Breast epithelium (tissue), 4 donors: ENCODE measurements at regions not wholly inside any gene's neighbourhood (a gene's known extent, or its start where the extent isn't known, plus 50 kb on each side); places are given as distances from the start of the nearest gene placed in this dataset.

Experiments used
- DNase-seq, 2 donors: peaks; one replicate each; pipeline ENCODE4 v3.0.0-alpha.2; 2019; ENCODE audit warnings: low spot score in 2 of 2
- H3K27ac ChIP-seq, 2 donors: fragments of 200-600 bp; sonication (generic) in 1 of 2; one replicate each; pipeline ENCODE4 v1.5.1; 2016 to 2019; ENCODE audit warnings: mild to moderate bottlenecking in 1 of 2
- H3K27me3 ChIP-seq, 2 donors: fragments of 200-600 bp; sonication (generic) in 1 of 2; one replicate each; pipeline versions ENCODE4 v1.5.1 to v1.6.0; 2017 to 2019; ENCODE audit warnings: control low read depth in 1 of 2, mild to moderate bottlenecking in 1 of 2
- H3K36me3 ChIP-seq: fragments of 200-600 bp; one replicate; pipeline ENCODE4 v1.5.1; 2019
- H3K4me1 ChIP-seq, 2 donors: fragments of 200-600 bp; sonication (generic); one replicate each; pipeline ENCODE4 v1.5.1; 2016 to 2019; ENCODE audit warnings: control low read depth in 1 of 2
- H3K4me3 ChIP-seq, 3 donors: fragments of 200-600 bp; sonication (generic); 1 replicate in 2 of 3; 2 replicates in 1 of 3; pipeline ENCODE4 v1.5.1; 2016 to 2019; ENCODE audit warnings: mild to moderate bottlenecking in 3 of 3, moderate library complexity in 2 of 3
- H3K9me3 ChIP-seq, 2 donors: fragments of 200-600 bp; sonication (generic) in 1 of 2; one replicate each; pipeline ENCODE4 v1.5.1; 2016 to 2019; ENCODE audit warnings: control low read depth in 1 of 2
- CTCF ChIP-seq, 3 donors: fragments of 450-650 bp; IDR thresholded peaks; one replicate each; pipeline ENCODE4 v1.5.1; 2016 to 2017; ENCODE audit warnings: antibody characterized with exemption in 3 of 3, mild to moderate bottlenecking in 3 of 3, moderate library complexity in 3 of 3
- POLR2A ChIP-seq: fragments of 450-650 bp; IDR thresholded peaks from one replicate; pipeline ENCODE4 v1.6.1; 2016; ENCODE audit warnings: antibody characterized with exemption, mild to moderate bottlenecking, moderate library complexity
- POLR2AphosphoS5 ChIP-seq, 3 donors: sonication (generic); formaldehyde crosslinking; IDR thresholded peaks; one replicate each; pipeline ENCODE4 v1.6.1; 2017; ENCODE audit warnings: antibody characterized with exemption in 3 of 3
- intact Hi-C: fragments of 100-400 bp; cut with DNase I; formaldehyde crosslinking; loops from one replicate; pipeline ENCODE4 v1.15.1; 2023; ENCODE audit warnings: low total_unique reads

GRCh38 chr10:89909752-89910151, 208.4 kb downstream of the KIF20B start:
- H3K36me3 ChIP-seq, result no peaks in the 10 kb centered on the region
- H3K9me3 ChIP-seq, result no peaks in the 10 kb centered on the region
- no peak for TF ChIP-seq POLR2A
- intact Hi-C loops, result no loop called here
- H3K27me3 ChIP-seq, result peaks cover 0 to 3% of the 10 kb centered on the region in 2 donors
- DNase-seq, result no peak
- H3K27ac ChIP-seq, result no peak overlapping the region
- no peak overlapping the region for H3K4me3 ChIP-seq
- no peaks in the 10 kb centered on the region for H3K4me1 ChIP-seq

DNA sequence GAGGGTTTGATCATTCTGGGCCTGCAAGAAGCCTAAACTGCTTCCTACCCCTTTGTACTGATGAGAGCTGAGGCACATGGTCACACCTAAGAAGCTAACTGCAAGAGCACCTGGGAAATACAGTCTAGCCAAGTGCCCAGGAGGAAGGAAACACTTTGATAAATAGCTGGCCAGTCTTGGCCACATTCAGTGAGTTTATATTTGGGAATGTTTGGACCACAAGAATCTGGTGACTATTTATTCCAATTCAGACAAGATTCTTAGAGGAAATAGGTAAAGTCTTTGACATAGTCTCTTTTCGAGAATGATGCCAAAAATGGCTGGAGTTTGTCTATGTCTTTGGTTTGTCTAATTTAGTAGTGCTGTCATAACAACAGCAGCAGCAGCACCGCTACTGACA, 213.6 kb downstream of the KIF20B start:
- intact Hi-C loops, result no loop called here
- Histone ChIP-seq H3K27ac (peak overlapping the region in 1 of 2 donors; percentile 48), H3K27me3 (peaks cover 0 to 3% of the 10 kb centered on the region in 2 donors), H3K36me3 (no peaks in the 10 kb centered on the region), H3K4me3 (no peak overlapping the region), H3K4me1 (no peaks in the 10 kb centered on the region), H3K9me3 (no peaks in the 10 kb centered on the region)
- TF ChIP-seq CTCF (IDR thresholded peaks at IDR 0.05) (no peak), POLR2AphosphoS5 (IDR thresholded peaks at IDR 0.05) (no peak), POLR2A (no peak)
- DNase-seq, result no peak

- DNase-seq, result no peak
- intact Hi-C loops, result no loop called here
- Histone ChIP-seq H3K4me3 (no peak overlapping the region), H3K27ac (no peak overlapping the region), H3K4me1 (no peaks in the 10 kb centered on the region), H3K27me3 (peaks cover 0 to 3% of the 10 kb centered on the region in 2 donors), H3K36me3 (no peaks in the 10 kb centered on the region), H3K9me3 (no peaks in the 10 kb centered on the region)
- no peak for TF ChIP-seq POLR2AphosphoS5 (IDR thresholded peaks at IDR 0.05)
- no peak for TF ChIP-seq CTCF (IDR thresholded peaks at IDR 0.05)
- no peak for TF ChIP-seq POLR2A
Observed at GRCh38 chr10:89915968-89916367, 214.6 kb downstream of the KIF20B start.

DNA sequence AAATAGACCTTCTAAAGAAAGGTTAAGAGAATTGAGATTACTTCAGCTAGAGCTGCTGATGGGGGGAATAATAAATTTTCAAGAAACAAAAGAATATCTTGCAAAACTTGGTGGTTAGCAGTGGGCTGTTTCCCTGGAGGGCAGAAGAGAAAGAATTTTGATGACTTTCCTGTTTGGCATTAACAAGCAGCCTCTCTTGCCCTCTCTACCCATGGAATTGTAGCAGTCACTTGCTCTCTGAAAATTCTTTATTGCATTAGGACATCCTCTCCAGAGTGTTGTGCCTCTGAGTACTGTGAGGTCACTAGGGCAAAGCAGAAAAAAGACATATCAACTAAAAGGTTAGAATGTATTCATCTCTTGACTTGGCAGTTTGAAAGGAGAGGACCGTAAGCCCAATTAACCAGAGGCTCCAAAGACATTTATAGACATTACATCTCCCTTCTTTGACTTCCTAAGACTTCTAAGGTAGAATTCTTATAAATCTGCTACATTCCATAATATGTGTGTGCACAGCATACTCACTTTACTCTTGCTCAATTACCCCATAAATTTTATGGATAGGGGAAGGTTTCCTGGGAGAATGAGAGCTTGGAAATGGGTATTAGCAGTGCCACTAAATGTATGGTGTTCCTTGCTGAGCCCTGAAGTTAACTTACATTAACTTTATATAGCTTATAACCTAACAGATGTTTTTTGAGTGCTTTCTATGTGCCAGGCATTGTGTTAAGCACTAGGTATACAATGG, 215.3 kb downstream of the KIF20B start:
- H3K27ac ChIP-seq, result peak overlapping the region; percentile 48 to 72
- TF ChIP-seq CTCF (IDR thresholded peaks at IDR 0.05) (no peak), POLR2A (no peak), POLR2AphosphoS5 (IDR thresholded peaks at IDR 0.05) (no peak)
- H3K4me1 ChIP-seq, result no peaks in the 10 kb centered on the region
- no peaks in the 10 kb centered on the region for H3K9me3 ChIP-seq
- no peak for DNase-seq
- no peaks in the 10 kb centered on the region for H3K27me3 ChIP-seq
- no peak overlapping the region for H3K4me3 ChIP-seq
- intact Hi-C loops, result no loop called here
- no peaks in the 10 kb centered on the region for H3K36me3 ChIP-seq

- H3K9me3 ChIP-seq, result no peaks in the 10 kb centered on the region
- H3K4me3 ChIP-seq, result no peak overlapping the region
- DNase-seq, result no peak
- no peaks in the 10 kb centered on the region for H3K27me3 ChIP-seq
- H3K36me3 ChIP-seq, result no peaks in the 10 kb centered on the region
- H3K4me1 ChIP-seq, result no peaks in the 10 kb centered on the region
- intact Hi-C loops, result no loop called here
- no peak overlapping the region for H3K27ac ChIP-seq
- TF ChIP-seq CTCF (IDR thresholded peaks at IDR 0.05) (no peak), POLR2A (no peak), POLR2AphosphoS5 (IDR thresholded peaks at IDR 0.05) (no peak)
Observed at GRCh38 chr10:89921403-89921802, 220.0 kb downstream of the KIF20B start.
